Tibial artery (tissue), 4 donors: ENCODE measurements at regions not wholly inside any gene's neighbourhood (a gene's known extent, or its start where the extent isn't known, plus 50 kb on each side); places are given as distances from the start of the nearest gene placed in this dataset.

Experiments
- DNase-seq, 2 donors: peaks; one replicate each; pipeline ENCODE4 v3.0.0-alpha.2; 2019
- H3K27ac ChIP-seq, 2 donors: fragments of 200-600 bp; sonication (generic) in 1 of 2; 1 replicate in 1 of 2; 2 replicates in 1 of 2; pipeline ENCODE4 v1.5.1; 2018 to 2019; ENCODE audit warnings: mild to moderate bottlenecking in 1 of 2
- H3K27me3 ChIP-seq, 2 donors: fragments of 200-600 bp; sonication (generic) in 1 of 2; one replicate each; pipeline versions ENCODE4 v1.5.1 to v1.6.0; 2016 to 2019
- H3K36me3 ChIP-seq, 3 donors: fragments of 200-600 bp; sonication (generic) in 2 of 3; one replicate each; pipeline ENCODE4 v1.5.1; 2016 to 2019; ENCODE audit warnings: mild to moderate bottlenecking in 2 of 3
- H3K4me1 ChIP-seq, 4 donors: fragments of 200-600 bp; sonication (generic) in 2 of 4; 1 replicate in 3 of 4; 2 replicates in 1 of 4; pipeline ENCODE4 v1.5.1; 2016 to 2019
- H3K4me3 ChIP-seq, 2 donors: fragments of 200-600 bp; sonication (generic) in 1 of 2; 1 replicate in 1 of 2; 2 replicates in 1 of 2; pipeline ENCODE4 v1.5.1; 2018 to 2019; ENCODE audit warnings: mild to moderate bottlenecking in 2 of 2
- H3K9me3 ChIP-seq, 3 donors: fragments of 200-600 bp; sonication (generic) in 1 of 3; one replicate each; pipeline ENCODE4 v1.5.1; 2016 to 2019
- CTCF ChIP-seq, 2 experiments: fragments of 200-600 bp in 1 of 2; fragments of 450-650 bp in 1 of 2; IDR thresholded peaks; one replicate each; pipeline ENCODE4 v1.5.1; 2017 to 2019; ENCODE audit warnings: antibody characterized with exemption in 2 of 2, mild to moderate bottlenecking in 1 of 2, moderate library complexity in 1 of 2
- intact Hi-C: fragments of 100-400 bp; cut with DNase I; formaldehyde crosslinking; loops from one replicate; pipeline ENCODE4 v1.15.0; 2023; ENCODE audit warnings: low total_unique reads

GRCh38 chr5:135657536-135658305 is 78.9 kb upstream of the CXCL14 start:
- Histone ChIP-seq H3K27ac (no peak overlapping the region), H3K36me3 (no peaks in the 10 kb centered on the region), H3K4me3 (no peak overlapping the region), H3K9me3 (peaks cover 0 to 14% (median 12%) of the 10 kb centered on the region in 3 donors), H3K4me1 (no peaks in the 10 kb centered on the region), H3K27me3 (no peaks in the 10 kb centered on the region)
- TF ChIP-seq CTCF (IDR thresholded peaks at IDR 0.05): no peak
- no peak for DNase-seq
- intact Hi-C loops: no loop called here

DNA sequence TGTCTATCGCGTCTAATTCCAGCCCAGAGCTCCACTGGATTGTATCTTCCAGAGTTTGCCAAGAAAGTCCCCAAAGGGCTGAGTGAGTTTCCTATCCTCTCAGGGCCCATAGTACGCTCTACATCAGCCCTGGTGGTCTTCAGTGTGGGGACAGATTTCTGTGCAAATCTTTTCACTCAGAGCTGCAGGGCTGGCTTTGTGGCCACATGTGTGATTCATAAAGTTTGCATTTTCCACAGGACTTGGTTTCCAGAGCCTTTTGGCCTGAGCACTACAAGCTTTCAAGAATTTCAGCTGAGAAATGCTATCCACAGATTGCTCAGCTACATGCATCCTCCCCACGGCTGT is 76.7 kb upstream of the CXCL14 start:
- TF ChIP-seq CTCF (IDR thresholded peaks at IDR 0.05): no peak
- no peak for DNase-seq
- peaks cover 0 to 14% (median 12%) of the 10 kb centered on the region in 3 donors for H3K9me3 ChIP-seq
- no peaks in the 10 kb centered on the region for H3K4me1 ChIP-seq
- no peak overlapping the region for H3K27ac ChIP-seq
- no peak overlapping the region for H3K4me3 ChIP-seq
- no peaks in the 10 kb centered on the region for H3K27me3 ChIP-seq
- no peaks in the 10 kb centered on the region for H3K36me3 ChIP-seq
- intact Hi-C loops: no loop called here

DNA sequence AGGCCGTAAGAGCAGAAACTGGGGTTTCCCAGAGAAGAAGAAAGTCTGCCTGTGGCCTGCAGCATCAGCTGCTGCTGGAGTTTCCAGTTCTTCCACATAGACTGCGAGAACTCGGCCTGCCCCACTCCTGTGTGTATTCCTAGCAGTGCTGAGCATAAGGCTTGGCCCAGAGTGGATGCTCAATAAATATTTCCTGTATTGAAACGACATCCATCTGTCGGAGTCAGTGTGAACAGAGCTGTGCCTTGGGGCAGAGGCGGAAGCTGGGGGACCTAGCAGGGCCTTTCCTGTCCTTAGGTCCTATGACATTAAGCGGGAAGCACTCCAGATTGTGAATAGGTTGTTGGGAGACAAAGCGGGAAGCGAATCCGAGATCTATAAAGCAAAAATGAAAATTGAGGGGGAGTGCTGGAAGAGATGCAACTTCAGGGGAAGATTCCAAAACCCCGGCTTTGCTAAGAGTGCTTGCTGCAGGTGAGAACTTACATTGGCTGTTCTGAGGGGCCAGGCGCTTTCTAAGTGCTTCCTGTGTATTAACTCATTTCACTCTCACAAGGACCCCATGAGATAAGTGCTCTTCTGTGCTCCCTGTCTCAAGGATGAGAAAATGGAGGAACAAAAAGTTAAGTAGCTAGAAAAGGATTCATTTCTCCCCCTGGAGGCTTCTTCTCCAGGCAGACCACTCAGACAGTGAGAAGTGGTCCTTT is 76.1 kb upstream of the CXCL14 start:
- Histone ChIP-seq H3K9me3 (peaks cover 0 to 14% (median 12%) of the 10 kb centered on the region in 3 donors), H3K36me3 (no peaks in the 10 kb centered on the region), H3K27ac (no peak overlapping the region), H3K4me1 (no peaks in the 10 kb centered on the region), H3K4me3 (no peak overlapping the region), H3K27me3 (no peaks in the 10 kb centered on the region)
- no peak for TF ChIP-seq CTCF (IDR thresholded peaks at IDR 0.05)
- intact Hi-C loops: no loop called here
- DNase-seq: no peak

DNA sequence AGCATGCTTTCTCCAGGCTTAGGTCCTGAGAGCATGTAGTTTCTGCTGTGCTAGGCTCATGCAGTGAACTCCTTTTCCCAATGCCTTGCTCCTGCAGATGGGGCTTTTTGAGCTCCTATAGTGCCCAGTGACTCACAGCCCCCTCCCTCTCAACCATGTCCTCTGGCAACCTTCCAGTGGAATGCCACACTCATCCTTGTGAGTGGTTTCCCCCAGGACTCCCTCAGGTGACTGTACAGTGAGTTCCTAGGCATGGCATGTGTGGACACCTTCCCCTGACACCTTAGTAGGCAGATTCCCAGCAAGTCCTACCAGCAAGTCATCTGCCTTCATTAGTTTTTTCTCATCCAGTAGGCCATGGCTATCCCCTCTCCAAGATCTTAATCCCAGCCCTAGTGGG is 72.4 kb upstream of the CXCL14 start:
- H3K4me3 ChIP-seq: no peak overlapping the region
- no peaks in the 10 kb centered on the region for H3K27me3 ChIP-seq
- H3K27ac ChIP-seq: no peak overlapping the region
- intact Hi-C loops: no loop called here
- H3K9me3 ChIP-seq: no peaks in the 10 kb centered on the region
- TF ChIP-seq CTCF (IDR thresholded peaks at IDR 0.05): no peak
- H3K4me1 ChIP-seq: no peaks in the 10 kb centered on the region
- DNase-seq: no peak
- H3K36me3 ChIP-seq: no peaks in the 10 kb centered on the region

DNA sequence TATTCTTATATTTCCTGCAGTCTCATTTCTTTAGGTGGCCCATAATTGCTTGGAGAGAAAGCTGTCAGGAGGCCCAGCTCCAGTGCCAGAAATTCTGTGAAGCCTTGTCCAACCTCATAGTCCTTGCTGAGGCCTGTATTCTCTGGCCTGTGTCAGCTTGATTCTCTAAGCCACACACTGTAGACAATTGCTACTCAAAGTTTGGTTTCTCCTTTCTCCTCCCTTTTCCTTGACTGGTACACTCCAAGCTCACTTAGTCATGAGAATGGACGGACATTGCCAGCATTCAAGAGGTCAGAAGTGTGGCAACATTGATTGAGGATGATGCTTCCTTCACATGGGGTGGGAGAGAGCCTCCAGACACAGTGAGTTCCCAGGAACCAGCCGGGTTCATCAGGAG is 71.3 kb upstream of the CXCL14 start:
- Histone ChIP-seq H3K27me3 (no peaks in the 10 kb centered on the region), H3K9me3 (no peaks in the 10 kb centered on the region), H3K27ac (no peak overlapping the region), H3K36me3 (no peaks in the 10 kb centered on the region), H3K4me3 (no peak overlapping the region), H3K4me1 (no peaks in the 10 kb centered on the region)
- DNase-seq: peak in 1 of 2 donors; percentile 31
- no peak for TF ChIP-seq CTCF (IDR thresholded peaks at IDR 0.05)
- intact Hi-C loops: no loop called here
